ENCODE measurements at regions not wholly inside any gene's neighbourhood (a gene's known extent, or its start where the extent isn't known, plus 50 kb on each side); places are given as distances from the start of the nearest gene placed in this dataset.
"Not testable (repeated sequence)": the region's sequence is repeated elsewhere in the genome, so short reads cannot be mapped to it uniquely, and the experiment has no call there.

GRCh38 chr6:140189263-140189662 lies 814.8 kb upstream of the CITED2 start:
- TF ChIP-seq CTCF, POLR2A (IDR thresholded peaks at IDR 0.05): not testable (repeated sequence)

All from heart left ventricle (tissue), 13 donors.